ENCODE measurements at regions not wholly inside any gene's neighbourhood (a gene's known extent, or its start where the extent isn't known, plus 50 kb on each side); places are given as distances from the start of the nearest gene placed in this dataset.
A peak's percentile ranks its signal among the peaks of the same experiment; 100 is the strongest.

DNA sequence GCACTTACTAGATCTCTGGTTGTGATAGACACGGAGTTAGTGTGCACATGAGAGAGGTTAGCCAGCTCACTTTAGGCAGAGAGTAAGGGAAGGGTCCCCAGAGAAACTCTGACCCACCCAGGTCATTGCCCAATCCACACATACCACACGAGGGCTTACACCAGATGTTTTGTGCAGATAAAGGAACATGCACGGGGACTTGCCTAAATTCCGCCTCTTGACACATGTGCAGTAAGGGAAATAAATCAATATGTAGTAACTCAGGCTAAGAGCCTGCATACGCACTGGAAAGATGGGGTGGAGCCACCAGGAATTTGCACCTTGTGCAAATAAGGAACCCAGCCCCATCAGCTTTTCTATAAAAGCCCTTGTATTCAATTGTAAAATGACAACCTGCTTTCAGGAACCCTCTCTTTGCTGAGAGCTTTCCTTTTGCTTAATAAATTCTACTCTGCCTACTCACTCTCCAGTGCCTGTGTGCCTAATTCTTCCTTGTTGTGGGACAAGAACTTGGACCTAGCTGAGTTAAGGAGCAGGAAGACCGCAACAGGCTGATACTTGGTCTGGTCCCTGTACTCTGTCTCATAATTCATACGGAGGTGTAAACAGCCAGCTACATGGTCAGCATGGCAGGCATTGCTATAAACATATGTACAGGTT lies 120.2 kb downstream of the EMP1 start:
- DNase-seq (ENCODE audit: low spot score) (no peak), FAIRE-seq (no peak)

DNA sequence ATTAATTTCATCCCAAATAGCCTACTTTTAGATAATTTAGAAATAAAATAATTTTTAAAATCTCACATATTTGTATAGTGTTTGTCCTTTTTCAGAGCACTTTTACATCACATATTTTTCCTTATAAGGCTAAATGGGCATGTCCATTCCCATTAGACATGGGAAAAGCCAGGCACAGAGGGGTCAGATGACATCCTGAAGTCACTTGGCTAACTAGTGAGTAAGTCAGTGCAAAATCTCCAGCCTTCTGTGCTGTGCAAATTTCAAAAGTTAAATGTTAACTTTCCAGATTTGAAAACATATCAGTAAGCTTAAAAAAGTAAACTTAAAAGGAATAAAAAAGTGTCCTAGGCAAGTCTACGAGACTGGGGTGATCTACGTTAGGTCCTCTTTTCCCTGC lies 117.4 kb downstream of the EMP1 start:
- FAIRE-seq: no peak
- no peak for DNase-seq (ENCODE audit: low spot score)

DNA sequence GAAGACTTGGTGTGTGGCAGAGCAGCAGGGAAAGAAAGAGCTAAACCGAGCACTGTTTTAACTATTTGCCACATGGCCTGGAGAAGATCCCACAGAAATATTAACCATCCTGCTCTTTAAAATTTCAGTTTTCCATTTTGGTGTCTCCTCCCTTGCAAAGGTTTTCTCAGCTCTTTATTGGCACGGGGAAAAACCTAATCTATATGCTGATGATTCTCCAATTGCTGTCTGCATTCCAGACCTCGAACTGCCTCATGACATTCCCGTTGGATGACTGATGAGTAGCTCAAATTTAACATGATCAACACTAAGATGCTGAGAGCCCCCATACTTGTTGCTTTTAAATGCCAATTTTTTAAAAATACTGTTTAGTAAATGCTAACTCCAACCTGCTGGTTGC lies 115.0 kb downstream of the EMP1 start:
- FAIRE-seq: no peak
- DNase-seq (ENCODE audit: low spot score): no peak

DNA sequence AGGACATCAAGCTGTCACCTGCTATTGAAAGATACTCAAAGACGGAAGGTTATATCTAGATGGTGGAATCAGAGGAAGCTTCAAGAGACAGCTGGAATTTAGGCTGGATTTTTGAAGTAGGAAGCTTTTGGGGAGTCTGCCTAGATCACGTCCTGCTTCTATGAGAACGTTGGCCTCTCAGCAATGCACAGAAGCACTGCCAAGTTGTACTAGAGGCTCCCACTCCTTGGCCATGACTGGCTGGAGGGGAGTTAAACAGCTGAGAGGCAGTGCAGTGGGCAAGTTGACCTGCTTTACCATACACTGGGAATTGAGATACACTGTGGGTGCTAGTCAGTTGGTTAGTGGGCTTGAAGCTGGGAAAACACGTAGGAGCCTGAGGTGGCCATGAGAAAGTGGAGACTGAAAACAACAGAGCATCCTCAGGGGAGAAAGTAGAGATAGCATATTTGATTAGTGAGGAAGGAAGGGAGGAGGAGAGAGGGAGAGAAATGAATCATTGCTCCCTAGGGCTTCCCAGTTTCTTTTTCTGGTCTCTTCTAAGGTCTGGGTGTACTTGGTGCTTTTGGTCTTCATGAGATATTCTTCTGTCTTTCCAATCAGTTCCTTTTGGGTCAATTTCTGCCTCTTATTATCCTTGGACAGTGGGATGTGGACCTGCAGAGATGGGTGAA lies 110.8 kb downstream of the EMP1 start:
- FAIRE-seq: no peak

DNA sequence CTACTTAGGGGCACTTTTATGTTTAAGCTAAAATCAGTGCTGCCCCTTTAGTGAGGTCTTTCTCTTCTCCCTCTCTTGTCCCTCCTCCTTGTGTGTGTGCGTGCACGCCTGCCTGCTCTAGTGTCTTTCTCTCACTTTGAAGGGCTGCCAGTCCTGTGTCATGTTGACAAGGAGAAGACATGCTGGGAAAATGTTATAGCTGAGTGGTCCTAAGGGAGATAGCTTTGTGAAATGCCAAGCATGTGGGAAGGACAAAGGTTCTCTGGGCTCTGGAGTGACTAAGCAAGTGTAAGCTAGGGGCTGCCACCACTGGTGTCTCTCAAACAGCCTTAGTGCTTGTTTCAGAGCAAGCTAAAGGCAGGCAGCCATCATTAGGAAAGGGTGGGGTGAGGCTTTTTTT lies 108.4 kb downstream of the EMP1 start:
- DNase-seq (ENCODE audit: low spot score) (no peak), FAIRE-seq (peak; percentile 61)

More for the DNA sequence above, 110.8 kb downstream of the EMP1 start:
- DNase-seq (ENCODE audit: low spot score): no peak

DNA sequence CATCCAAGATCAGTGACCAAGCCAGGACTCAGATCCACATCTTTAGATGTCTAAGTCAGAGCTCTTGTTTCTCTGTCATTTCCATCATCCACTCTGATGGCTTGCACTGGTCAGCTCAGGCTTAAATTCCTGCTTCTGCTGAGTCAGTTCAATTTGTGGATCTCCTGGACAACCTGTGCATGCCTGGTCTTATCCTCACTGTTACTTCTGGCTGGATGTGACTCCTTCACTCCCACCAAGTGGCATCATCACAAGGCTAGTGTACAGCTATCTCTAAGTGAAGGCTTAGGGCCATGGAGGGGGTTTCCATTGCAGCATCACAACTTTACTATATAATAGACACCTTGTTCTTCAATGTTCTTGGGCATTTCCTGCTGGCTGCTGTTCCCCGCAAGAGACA lies 102.9 kb downstream of the EMP1 start:
- DNase-seq (ENCODE audit: low spot score): no peak
- FAIRE-seq: no peak

DNA sequence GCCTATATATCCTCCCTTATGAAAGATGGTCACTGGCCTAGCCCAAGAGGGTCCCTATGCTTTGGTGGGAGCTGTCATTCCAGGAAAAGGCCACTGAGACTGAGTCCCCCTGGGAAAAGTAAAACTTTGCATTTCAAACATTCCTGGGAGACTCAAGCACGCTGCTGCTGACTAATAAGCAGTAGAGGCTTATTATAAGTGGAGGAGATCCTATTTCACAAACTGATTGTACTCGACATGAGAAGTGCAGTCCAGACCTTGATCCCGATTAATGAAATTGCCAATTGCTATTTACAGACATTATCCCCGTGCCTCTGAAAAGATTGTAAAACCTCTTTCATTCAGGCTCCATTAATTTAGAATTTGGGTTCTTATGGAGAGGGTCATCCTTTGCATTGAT lies 96.6 kb downstream of the EMP1 start:
- peak; percentile 37 for DNase-seq (ENCODE audit: low spot score)
- no peak for FAIRE-seq

DNA sequence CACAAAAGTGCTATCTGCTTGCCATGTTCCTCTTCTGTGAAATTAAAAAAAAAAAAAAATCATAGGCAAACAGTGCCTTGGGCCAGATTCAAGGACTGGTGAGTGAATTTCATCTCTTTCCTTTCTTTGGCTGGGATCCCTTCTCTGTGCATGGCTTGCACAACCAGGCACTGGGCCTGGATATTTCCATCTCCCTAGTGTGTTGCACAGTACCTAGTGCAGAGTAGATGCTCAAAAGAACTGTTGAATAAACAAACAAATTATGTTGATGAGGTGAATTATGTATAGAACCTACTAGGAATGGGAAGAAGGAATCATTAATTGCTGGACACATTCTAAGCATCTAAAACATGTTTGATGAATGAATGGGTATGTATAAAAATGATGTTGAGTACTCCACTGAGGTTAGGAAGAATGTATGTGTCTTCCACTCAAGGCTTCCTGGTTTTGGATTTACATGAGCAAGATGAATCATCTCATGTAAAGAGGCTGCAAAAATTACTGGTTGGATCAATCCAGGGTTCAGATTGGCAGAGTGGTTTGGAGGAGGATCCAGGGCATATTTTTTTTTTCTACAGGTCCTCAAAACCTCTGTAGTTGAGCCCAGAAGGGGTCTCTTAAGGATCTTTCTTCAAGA lies 93.2 kb downstream of the EMP1 start:
- DNase-seq (ENCODE audit: low spot score) (no peak), FAIRE-seq (no peak)

DNA sequence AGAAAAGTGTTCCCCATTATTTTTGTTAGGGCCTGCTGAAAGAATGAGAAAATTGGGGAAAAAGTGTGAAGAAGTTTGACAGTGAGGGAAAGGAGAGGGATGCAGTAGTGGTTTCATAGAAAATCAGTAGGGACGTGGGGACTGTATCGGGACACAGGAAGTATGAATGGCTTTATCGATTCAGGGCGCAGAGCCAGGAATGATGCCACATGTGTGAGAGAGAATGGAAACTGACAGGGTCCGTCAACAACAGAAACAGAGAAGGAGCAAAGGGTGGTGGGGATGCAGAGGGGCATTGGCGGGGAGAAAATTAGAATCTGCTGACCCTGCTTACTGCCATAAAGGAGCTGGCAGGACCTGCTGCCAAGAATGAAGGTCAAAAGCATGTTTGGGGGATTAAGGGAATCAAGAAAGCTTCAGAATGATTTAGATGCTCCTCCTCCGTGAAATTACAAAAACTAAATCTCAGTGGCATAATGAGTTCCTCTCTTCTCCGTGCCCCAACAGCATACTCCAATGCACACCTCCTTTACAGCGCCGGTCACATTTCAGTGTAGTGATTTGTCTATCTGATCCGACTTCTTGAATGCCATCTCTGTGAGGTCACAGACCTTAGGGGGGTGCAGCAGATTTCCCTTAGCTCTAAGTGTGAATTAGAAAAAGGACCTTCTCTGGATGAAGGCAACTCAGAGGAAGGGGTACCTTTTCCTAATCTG lies 92.6 kb downstream of the EMP1 start:
- FAIRE-seq: no peak
- peak; percentile 37 for DNase-seq (ENCODE audit: low spot score)

DNA sequence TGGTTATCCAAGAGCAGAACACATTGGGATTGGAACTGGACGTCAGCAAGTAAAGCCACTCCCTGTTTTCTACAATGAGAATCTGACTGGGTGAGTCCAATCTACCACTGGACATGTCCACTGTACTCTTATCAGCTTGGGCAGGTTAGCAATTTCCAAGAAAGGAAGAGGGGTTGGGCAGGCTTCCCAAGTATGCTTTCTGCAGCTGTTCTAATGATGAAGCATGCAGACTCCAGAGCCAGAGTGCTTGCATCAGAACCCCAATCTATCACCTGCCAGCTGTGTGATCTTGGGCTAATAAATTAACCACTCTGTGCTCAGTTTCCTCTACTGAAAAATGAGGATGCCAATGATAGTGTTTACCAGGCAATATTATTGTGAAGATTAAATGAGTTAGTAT lies 92.0 kb downstream of the EMP1 start:
- DNase-seq (ENCODE audit: low spot score) (no peak), FAIRE-seq (no peak)

DNA sequence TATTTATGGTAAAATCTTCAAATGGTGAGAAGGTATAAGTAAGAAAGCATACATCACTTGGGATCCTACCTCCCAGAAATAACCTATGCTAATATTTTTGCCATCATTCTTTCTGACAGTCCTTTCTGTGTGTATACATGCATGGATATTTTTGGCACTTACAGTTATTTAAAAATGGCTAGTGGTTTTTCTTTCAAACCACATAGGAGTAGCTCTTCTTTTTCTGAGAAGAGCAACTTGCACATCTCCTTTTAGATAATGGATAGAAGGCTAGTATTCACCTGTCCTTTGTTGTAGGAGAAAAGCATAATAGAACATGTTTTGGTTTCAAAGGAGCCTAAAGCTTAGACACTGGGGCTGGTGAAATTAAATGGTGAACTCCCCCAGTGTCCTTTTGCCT lies 87.3 kb downstream of the EMP1 start:
- DNase-seq (ENCODE audit: low spot score) (no peak), FAIRE-seq (no peak)

DNA sequence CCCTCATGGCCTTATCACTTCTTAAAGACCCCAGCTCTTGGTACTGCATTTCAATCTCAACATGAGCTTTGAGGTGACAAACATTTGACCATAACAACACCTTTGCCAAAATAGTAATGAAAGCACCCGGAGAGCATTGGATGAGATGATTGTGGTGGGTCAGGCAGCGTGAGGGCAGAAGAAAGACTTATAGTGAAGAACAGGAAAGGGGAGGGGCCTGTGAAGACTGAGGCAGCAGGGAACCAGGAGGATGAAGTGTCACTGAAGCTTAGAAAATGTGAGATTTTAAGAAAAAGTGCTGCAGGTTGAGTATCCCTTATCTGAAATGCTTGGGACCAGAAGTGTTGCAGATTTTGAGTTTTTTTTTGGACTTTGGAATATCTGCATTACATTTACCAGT lies 86.3 kb downstream of the EMP1 start:
- DNase-seq (ENCODE audit: low spot score) (no peak), FAIRE-seq (no peak)

DNA sequence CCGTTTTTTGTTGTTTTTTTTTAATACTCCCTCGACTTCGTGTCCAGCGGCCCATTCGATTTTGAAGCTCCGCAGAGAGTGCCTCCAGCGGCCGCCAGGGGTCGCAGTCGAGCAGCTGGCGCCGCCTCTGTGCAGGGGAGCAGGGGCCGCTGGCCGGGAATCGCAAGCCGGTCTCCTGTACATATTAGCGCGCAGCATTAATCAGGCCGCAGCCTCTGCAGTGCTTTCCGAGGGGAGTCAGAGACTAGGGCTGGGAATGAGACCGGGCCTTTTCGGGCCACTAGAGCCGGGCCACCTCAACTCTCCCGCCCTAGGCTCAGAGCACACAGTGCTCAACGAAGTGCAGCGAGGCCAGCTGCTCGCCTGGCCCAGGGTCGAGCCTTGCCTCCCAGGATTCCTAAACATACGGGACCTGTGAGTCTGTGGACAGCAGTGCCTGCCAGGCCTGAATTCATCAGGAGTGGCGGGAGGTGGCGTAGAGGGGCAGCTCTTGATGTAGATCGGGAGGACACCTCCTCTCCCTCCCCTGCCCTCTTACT lies 81.8 kb downstream of the EMP1 start:
- DNase-seq (ENCODE audit: low spot score) (peak; percentile 93), FAIRE-seq (peak; percentile 86)

DNA sequence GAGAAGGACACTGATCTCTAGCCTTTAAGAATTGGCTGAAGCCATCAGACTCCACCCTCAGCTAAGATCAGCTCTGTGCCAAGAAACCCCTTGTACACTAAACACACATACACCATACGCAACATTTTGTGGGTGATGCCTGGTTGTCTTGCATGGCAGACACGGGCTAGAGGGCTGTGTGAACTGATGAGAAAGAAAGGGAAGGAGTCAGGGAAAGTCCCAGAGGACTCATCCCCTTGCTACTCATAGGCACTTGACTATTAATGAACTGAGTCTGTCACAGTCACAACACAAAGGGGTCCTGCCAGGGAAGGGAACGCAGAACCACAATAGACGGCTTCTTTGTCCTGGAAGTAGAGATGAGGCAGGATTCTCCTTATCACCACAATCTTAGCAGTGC lies 80.8 kb downstream of the EMP1 start:
- FAIRE-seq (peak; percentile 93), DNase-seq (ENCODE audit: low spot score) (no peak)

DNA sequence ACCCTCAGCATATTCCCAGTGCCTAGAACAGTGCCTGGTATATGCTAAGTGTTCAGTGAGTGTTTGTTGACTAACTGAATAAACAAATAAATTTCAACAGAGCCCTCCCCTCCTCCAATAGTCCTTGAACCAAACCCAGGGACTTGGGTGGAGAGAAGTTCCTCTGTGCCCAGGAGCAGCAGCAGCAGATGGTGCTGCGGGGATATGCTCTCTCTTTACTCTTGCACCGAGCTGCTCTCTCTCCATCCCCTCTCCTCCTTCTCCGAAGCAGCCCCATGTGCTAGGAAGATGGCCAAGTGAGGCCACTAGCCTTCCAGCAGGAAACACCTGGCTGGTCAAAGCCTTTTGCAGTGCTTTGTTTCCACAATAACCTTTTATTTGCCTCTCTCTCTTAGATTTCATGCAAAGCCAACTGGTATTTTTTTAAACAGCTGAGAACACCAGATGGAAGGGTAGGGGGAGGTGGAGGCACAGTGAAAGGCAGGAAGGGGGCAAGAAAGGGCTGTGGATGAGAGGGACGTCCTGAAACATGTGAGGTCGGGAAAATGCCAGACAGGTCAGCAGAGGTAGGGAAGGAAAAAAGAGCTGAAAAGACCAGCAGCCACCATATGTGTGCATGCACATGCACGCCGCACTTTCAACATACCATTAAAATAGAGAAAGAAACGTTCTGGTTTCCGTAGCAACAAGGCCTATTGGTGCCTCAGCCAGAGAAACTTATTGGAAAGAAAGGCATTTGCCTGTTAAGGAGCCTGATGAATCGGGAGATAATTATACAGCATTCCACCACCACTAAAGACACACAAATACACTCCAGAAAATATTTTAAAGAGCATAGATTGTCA lies 78.9 kb downstream of the EMP1 start:
- FAIRE-seq (no peak), DNase-seq (ENCODE audit: low spot score) (no peak)

DNA sequence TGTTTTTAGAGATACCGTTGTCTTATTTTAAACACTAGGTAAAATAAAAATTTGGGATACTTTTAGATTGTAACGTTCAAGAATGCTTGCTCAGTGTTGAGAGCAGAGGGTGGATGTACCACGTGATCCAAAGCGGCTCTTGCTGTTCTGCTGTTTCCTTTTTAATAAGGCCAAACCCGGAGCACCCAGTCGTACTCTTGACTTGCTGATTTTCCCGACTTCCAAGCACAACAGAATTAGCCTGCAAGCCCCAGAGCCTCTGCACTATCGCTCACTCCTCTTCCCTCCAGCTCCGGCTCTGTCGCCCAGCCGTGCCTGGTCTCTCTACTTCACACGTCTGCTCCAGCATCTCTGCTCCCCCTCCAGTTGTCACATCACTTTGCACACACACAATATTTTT lies 77.3 kb downstream of the EMP1 start:
- FAIRE-seq (no peak), DNase-seq (ENCODE audit: low spot score) (no peak)

DNA sequence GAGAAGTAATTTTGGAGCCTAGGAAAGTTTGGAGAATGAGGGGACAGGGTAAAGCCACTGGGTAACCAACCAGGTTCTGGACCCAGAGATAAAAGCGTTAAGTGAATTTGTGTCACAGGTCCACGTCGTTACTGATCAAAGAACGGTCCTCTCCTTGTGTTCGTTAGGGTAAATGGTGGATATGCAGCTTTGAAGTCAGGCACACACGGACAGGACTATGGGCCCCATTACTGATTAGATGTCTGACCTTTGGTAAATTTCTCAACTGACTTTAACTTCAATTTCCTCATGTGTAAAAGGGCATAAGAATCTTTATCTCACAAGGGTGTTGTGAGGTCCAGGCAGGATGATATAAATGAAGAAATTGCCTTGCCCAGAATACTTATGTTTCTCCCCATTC lies 76.6 kb downstream of the EMP1 start:
- peak; percentile 13 for FAIRE-seq

DNA sequence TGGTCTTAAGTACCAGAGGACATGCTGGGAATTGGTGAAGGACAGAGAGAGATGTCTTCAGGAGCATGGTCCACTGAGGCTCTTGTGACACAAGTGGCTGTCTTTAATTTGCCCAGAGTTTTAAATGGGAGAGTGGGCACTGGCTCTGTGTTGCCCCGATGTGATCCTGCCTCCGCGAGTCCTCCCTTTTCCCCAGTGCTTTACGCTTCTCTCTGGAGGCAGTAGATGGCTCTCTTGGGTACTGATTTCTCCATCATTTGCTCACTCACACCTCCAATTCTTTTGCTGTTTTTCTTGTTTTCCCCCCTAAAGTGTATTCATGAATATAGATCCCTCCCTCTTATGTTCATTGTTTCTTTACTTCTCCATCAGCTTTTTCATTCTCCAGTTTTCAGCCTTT lies 74.3 kb downstream of the EMP1 start:
- no peak for DNase-seq (ENCODE audit: low spot score)
- FAIRE-seq: no peak

More for the DNA sequence above, 76.6 kb downstream of the EMP1 start:
- DNase-seq (ENCODE audit: low spot score): no peak
